DMS 273 (cell line): ENCODE measurements at regions not wholly inside any gene's neighbourhood (a gene's known extent, or its start where the extent isn't known, plus 50 kb on each side); places are given as distances from the start of the nearest gene placed in this dataset.

Source experiments
- DNase-seq: peaks from one replicate; lab custom pipeline; 2025; ENCODE audit not compliant: unreplicated experiment; lab: John Stamatoyannopoulos, UW

DNA sequence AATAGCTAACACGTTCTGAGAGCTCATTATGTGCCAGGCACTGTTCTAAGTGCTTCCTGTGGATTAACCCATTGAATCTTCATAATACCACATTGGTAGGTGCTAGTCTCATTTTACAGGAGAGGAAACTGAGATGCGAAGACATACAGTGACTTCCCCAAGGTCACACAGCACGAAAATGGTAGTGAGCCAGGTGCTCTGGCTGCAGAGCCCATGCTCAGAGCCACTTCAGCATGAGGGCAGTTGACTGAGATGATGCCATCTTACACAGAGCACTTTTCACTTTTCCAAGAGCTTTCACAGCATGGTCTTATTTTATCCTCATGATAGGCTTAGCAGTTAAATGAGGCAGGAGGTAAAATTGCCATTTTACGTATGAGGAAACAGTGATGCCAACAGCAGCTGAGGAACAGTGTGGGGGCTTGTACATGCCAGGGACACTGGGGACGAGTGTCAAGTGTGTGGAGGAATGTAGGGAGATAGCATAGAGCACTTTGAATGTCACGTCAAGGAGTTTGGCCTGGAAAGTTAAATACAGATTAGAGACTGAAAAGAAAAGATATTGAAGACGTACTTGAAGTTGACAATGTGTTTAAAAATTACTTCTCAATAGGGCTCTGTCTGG is 180.0 kb downstream of the KIF4B start:
- no peak for DNase-seq

DNA sequence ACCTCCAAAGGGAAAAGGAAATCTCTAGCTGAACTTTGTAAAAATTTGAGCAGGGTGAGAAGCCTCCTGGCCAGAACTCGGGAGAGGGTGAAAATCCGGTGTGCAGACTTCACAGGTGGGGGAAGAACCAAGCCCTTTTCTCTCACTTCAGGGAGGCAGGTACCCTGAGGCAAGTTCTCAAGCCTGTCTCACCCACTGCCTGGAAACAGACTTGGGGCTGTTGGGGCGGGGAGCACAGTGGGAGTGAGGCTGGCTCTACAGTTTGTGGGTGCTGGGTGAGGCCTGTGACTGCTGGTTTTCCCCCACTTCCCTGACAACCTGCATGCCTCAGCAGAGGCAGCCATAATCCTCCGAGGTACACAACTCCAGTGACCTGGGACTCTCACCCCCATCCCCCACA is 187.1 kb downstream of the KIF4B start:
- DNase-seq = no peak

DNA sequence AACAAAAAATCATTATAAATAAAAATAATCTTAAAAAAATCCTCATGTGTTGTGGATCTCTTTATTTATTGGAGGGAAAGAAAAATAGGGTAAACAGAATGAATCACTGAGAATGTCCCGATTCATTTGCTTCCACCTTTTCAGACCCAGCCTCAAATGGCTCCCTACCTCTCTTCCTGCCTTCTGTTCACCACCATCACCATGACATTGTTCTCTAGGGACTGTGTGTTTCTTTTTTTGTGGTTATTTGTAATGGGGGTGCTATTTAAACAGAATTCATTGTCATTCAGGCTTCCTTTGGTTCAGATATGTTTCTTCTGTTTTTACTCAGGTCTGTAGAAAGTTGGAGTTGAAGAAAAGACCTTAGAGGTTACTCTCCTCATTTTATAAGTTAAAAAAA is 198.2 kb downstream of the KIF4B start:
- peak; percentile 12 for DNase-seq

DNA sequence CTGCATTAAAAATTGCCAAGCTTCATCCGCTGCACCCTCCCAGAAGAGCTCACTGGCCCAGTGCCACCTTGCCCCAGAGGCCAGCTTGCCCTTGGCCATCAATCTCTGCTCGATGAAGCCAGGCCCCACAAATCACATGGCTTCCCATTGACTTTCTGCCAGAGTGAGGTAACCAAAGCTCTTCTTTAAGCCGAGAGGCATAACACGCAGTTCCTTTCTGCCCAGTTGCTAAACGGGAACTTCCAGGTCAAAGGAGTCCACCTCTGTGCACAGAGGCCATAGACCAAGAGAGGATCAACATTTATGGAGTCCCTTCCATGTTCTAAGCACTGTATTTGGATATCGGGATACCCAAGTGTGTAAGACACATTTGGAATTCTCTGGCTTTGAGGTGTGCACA is 208.8 kb downstream of the KIF4B start:
- DNase-seq = peak; percentile 7

DNA sequence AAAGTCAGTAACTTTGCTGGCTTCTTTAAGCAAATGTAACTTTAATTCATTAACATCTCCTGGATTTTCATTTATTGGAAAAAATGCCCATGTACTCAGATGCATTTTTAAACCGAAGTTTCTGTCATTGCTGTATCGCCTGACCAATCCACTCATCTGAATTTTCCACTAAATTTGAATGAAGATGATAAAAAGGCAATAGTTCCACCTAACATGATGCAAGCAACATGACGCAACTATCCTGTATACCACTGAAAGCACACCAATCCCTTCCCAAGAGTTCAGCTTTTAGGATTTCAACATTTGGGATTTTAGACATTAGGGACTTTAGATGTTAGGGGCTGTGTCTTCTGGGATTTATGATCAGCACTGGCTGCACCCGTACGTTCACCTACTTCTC is 215.6 kb downstream of the KIF4B start:
- no peak for DNase-seq

DNA sequence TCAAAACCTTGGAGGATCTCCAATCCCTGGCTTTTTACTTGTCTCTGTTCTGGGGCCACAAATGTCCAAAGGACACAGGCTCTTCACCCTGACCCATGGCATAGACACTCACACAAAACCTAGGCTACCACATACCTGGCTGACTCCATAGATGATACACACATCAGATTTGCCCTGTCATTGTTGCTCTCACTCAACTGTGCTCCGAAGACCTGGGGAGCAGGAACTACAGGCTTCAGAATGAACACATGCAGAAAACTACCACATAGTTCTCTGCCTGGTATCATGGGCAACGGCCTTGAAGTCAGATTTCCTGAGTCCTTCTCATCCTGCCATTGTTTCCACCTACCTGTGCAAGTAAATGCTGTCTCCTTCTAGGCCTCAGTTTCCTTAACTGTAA is 226.2 kb downstream of the KIF4B start:
- no peak for DNase-seq

DNA sequence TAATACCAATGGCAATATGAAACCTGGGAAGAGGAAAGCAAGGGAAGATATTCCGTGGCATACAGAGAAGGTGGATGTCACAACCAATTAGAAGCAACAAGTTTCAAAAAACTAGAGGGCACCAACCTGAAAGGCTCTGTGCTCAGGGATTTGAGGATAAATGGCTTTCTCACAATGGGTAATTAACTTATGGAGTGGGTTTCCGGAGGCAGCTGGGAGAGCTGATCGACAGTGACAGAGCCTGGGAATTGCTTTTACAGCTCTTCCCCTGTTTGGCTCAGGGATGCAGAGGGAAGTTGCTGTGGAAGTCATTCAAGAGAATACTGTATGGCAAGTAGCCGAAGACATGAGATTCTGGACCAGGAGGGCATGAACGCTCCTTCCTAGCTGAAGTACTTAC is 237.0 kb downstream of the KIF4B start:
- no peak for DNase-seq

DNA sequence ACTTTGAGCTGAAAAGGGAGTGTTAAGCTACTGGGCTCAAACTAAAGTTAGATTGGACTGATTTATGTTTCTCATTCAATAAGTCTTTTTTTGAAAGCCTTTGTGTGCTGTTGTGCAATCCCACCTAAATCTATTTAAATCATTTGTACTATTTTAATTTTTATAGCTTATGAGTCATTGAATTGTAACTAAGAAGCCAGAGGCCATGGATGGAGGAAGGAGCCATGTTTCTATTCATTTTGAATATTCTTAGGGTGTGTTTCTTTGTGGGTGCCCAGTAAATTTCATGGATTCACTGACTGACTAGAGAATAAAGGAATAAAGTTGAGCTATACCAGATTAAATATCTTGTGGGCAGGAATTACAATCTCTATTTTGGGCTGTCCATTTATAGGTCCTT is 238.5 kb downstream of the KIF4B start:
- no peak for DNase-seq

DNA sequence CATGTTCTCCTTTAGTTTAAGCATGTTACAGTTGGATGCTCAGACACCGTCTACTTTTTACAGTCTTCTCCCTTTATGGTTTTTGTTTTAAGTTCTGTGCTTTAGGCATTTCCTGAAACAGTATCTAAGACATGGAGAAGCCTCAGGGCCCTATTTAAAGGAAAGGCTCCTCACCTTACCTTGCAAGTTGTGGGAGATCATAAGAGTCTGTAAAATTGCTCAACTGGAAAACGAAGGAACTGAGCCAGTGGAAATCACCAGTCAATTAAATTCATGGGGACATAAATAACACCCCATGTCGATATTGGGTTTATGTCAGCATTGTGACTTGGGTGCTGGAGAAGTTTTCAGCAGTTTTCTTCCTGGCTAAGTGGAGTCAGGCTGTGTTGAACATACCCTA is 239.2 kb downstream of the KIF4B start:
- no peak for DNase-seq

DNA sequence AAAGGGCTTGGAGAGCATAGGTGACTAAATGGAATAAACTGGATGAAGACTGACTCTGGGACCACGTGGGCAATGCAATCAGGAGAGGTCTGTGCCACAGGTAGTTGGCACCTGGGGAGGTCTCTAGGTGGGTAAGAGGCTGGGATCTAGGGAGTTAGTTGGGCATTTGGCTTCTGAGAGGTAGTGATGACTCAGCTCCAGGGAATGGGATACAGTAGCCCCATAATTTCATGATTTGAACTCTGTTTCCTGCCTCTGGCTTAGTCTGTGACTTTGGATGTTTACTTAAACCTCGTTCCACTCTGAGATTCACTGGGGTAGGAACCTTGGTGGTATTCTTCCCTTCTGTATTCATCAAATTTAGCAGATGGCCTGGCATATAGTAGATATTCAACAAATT is 240.8 kb downstream of the KIF4B start:
- no peak for DNase-seq

DNA sequence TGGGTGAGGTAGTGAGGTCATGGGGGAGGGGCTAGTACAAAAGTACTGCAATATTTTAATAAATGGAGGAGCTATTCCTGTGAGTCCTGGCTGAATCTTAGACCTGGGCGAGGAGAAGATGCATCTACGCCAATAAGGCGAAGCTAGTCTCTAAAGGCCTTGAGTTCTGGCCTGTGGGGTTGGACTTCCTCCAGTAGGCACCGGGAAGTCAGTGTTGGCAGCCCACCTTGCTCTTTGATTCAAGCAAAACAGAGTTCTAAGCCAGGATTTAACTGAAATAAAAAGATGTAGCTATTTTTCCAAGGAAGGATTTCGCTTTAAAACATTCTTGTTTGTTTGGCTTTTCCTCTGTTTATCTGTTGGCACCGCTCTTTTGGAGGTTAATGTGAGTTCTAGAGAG is 244.6 kb downstream of the KIF4B start:
- DNase-seq = no peak

DNA sequence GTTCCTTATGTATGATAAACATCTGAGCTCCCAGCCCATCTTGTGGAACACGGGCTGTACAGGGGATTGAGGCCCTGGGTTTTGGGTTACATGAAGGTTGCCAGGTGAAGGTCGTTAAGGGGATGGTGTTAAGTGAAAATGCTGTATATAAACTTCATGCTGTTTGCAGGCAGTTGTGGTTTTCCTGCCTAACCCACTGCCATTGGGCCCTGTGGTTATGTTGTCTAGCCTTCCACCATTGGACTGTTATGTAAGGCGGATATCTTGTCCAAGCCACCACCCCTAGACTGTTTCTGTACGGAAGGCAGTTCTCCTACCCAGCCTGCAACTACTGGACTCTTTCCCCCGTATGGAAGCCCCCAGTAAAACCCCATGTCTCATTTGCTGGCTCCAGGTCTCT is 246.1 kb downstream of the KIF4B start:
- DNase-seq = no peak

DNA sequence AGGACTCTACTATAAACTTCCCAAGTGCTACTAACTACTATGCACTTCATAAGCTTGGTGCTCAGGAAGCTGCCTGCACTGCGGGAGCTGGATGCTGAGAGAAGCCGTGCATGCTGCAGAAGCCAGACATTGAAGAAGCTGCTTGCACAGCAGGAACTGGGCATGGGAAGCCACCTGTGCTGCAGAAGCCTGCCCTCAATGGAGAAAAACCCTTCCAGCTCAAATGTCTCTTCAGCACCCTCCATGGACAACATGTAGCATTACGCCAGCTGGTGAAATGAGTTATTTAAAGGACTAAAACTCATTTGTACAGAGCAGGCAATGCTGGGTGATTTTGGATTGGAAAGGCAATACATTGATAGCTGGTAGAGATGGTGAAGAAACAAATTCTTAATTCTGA is 247.2 kb downstream of the KIF4B start:
- peak; percentile 85 for DNase-seq

DNA sequence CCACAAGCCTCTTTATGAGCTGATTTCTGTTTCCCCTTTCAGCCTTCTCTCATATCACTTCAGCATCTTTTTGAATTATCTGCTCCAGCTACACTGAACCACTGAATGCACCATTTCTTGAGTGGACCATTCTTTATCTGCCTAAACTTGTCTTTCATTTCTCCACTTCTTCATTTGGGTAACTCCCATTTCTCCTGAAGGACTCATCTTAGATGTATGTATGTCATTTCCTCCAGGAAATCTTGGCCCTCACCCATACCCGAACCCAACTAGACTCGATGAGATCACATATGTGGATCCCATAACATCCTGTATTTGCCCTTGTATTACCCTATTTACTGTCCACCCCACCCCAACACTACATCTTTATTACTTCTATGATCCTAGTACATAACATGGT is 249.8 kb downstream of the KIF4B start:
- no peak for DNase-seq

DNA sequence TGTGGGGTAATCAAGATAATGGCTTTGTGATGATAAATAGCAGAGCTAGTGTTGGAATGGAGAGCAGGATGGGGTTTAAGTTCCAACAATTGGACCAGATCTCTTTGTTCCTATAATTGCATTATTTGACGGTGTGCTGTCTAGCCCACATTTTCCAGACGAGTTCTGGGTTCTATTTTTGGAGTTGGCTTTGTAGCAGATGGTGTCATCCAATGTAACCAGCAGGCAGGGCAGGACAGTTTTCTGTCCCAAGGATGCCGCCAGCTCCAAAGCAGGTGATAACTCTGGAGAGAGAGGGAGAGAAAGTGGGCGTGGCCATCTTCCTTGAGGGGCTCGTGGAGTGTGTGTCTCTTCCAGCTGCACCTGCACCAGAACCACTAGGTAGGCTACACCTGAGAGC is 251.3 kb downstream of the KIF4B start:
- DNase-seq = no peak

DNA sequence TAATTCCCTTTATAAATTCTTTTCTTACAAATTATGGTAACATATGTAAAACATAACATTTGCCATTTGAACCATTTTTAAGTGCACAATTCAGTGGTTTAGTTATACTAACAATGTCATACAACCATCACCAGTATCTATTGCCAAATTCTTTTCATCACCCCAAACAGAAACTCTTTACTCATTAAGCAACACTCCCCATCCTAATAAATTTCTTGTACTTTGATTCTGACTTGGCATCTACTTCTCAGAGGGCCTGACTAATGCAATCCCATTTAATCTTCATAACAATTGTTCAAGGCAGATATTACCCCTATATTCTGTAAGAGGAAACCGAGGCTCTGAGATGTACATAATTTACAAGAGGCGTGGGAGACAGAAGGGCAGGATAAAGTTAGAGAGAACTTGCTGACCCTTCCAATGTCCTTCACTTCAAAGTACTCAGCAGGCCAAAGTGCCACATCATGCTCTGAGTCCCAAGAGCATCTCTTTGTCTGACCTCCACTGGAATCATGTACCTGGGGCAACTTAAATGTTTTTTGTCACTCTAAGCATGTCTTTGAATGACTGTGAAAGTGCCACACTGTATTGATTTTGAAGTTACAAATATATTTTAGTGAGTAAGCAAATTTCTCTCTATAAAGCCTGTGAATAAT is 255.3 kb downstream of the KIF4B start:
- DNase-seq = no peak

DNA sequence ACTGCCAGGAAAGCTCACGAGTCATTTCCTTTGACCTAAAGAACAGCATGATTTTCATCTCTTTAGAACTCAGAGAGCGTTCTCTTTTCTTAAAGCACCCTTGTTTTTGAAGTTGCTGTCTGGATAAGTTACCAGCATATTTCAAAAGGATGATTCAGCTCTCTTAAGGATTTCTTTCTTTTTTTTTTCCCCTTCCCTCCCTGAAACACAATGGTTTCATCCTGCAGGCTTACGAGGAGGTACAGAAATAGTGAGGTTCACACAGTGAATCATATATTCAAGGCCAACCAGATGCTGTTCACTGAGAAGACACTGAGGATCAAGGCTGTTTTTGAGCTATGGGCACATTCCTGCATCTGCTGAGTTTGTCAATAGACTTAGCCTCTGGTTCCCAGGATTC is 257.2 kb downstream of the KIF4B start:
- DNase-seq = no peak

DNA sequence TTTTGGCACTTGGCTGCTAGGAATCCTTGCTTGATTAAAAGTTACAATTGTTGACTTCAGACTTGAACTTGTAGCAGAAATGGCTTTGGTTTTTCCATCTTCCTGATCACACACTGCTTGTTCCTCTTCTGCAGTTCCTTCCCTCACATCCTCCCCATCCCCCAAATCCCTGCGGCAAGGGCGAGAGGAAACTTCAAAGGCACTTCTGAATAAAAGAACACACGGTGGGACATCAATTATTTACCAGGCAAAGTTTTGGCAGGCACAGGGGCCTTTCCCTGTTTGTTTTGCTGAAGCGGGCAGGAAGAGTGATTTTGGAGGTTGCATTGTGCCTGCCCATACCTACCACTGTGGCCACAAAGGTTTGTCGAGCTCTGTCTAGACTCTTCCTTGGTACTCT is 260.9 kb downstream of the KIF4B start:
- DNase-seq = peak; percentile 75

DNA sequence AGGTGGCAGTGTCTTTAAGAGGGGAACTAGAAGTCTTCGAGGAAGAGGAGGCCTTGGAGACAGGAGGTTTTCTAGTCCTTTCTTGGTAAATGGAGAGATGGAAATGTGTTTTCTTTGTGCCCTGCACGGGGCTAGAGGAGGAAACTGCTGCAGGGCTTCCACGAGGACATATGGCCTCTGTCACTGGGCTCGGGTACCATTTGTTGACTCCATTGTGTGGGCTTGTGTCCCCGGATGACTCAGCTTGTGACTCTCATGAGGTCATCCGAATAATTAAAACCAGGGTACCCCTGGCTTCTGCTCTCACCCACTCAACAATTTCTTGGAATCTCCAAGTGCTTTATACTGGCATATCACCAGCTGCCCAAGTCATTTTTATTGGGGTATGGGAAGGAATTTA is 261.7 kb downstream of the KIF4B start:
- peak; percentile 48 for DNase-seq

DNA sequence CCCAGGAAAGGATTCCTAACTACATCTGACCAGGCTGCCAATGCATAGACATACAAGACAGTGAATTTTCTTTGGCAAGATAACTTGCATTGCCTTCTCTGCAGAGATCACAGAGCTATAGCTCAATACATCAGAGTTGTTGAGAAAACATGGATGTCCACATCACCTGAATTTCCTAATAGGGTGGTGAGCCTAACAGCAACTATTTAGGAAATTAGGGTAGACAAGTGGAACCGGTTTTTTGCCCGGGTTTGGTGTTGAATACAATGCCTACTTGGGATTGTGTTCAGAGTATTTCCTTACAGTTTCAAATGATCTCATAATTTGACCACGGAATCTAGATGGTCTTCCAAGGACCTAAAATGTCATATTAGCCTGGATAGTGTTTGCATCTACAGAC is 262.7 kb downstream of the KIF4B start:
- DNase-seq = no peak

DNA sequence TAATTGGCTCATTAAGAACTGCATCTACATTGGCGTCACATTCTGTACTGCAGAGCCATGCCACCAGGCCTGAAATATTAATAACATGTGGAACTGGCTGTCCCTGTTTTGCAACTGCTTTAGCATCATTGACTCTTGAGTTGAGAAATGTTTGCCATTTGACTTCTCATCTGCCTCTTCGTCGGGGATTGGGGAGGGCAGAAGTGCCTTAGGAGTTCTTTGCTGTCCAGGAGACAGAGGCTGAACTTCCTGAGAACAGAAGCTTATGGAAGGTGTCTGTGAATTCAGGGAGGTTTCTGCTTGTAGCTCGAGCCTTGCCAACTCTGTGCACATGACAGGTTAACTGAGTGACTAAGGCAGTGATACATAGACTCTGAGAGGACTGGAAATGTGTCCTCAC is 265.0 kb downstream of the KIF4B start:
- DNase-seq = no peak

DNA sequence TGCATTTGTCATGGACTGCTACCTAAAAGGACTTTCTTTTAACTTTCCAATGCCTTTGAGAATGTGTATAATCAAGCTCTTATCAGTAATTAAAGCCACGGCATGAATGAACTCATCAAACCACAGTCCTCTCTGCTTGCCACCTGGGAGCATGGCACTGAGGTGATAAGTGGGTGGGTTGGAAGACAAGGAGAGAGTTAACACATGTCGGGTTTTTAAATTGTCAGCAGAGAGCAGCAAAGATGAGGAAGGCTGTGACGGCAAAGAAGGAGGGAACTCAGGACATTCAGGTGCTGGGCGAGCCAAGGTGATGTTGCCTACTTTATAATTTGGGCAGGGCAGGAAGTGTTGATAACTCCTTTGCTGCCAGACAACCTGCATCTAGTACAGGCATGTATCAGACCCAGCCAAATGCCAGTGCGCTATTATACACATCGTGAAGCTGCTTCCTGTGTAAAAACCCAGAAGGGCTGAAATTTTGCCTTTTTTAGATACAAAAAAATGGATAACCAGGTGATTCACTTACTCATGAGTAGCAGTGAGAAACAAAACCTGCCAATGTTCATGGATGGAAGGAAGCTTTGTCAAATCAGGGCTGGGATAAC is 269.1 kb downstream of the KIF4B start:
- DNase-seq = no peak

DNA sequence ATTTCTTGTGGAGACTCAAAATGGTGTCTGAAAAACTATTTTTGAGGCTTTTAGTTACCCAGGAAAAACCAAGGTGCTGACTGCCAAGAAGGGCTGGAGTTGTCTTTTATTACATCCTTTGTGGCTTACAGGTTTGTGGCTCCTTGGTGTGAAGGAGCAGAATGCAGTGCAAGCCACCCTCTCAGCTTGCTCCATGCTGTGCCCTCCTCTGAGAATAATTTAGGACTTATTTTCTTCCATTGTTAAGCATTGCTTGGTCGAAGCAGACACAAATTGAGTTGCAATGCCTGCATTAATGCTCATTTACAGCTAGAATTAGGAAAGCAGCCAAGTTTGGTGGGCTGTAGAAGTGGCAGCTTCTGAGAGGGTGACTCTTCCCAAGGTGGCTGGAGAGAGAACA is 272.2 kb downstream of the KIF4B start:
- no peak for DNase-seq
